OCI-LY1 (cell line): ENCODE measurements at regions not wholly inside any gene's neighbourhood (a gene's known extent, or its start where the extent isn't known, plus 50 kb on each side); places are given as distances from the start of the nearest gene placed in this dataset.

ENCODE experiments used
- EZH2 ChIP-seq: fragments of 200-600 bp; sonication (generic), shearing (Covaris generic); IDR thresholded peaks from 2 replicates; pipeline ENCODE4 v1.8.0; 2017; ENCODE audit warnings: borderline replicate concordance, mixed run types, mild to moderate bottlenecking, antibody characterized with exemption, low read length, moderate library complexity, mixed read lengths
- TF ChIP-seq, protein P1 (sequence below): fragments of 200-600 bp; sonication (generic), shearing (Covaris generic); IDR thresholded peaks from 2 replicates; pipeline ENCODE4 v1.5.1; 2017; ENCODE audit warnings: mild to moderate bottlenecking, antibody characterized with exemption, low read length, moderate library complexity, mixed read lengths

DNA sequence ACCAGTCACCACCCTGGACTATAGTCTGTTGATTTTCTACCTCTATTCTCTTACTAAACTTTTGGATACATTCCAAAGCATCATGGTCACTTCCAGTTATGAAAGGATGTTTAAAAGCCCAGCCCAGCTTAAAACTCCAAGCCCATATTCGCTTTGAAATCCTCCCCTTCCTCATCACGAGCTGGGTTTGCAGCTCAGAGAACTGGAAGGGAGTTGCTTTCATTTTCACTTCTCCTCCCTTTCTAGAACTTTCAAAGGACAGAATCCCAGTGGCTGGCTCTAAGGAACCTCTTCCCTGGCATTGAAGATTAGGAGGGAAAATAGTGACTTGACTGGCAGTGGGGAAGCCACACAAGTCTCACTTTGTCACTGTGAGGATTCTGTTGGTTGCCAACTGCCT lies 100.1 kb upstream of the DYNLRB2 start:
- TF ChIP-seq, protein P1, sequence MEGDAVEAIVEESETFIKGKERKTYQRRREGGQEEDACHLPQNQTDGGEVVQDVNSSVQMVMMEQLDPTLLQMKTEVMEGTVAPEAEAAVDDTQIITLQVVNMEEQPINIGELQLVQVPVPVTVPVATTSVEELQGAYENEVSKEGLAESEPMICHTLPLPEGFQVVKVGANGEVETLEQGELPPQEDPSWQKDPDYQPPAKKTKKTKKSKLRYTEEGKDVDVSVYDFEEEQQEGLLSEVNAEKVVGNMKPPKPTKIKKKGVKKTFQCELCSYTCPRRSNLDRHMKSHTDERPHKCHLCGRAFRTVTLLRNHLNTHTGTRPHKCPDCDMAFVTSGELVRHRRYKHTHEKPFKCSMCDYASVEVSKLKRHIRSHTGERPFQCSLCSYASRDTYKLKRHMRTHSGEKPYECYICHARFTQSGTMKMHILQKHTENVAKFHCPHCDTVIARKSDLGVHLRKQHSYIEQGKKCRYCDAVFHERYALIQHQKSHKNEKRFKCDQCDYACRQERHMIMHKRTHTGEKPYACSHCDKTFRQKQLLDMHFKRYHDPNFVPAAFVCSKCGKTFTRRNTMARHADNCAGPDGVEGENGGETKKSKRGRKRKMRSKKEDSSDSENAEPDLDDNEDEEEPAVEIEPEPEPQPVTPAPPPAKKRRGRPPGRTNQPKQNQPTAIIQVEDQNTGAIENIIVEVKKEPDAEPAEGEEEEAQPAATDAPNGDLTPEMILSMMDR, result no peak
- TF ChIP-seq EZH2, result no peak
